HT-29 (cell line): ENCODE measurements at regions not wholly inside any gene's neighbourhood (a gene's known extent, or its start where the extent isn't known, plus 50 kb on each side); places are given as distances from the start of the nearest gene placed in this dataset.
A peak's percentile ranks its signal among the peaks of the same experiment; 100 is the strongest.

Experiments used
- DNase-seq: peaks from one replicate; pipeline ENCODE4 v3.0.0-alpha.2; 2015; ENCODE audit warnings: low spot score

- no peak for DNase-seq
Measured at GRCh38 chr5:60379907-60380306, 320.1 kb downstream of the DEPDC1B start.

- no peak for DNase-seq
Measured at GRCh38 chr5:60377826-60378225, 322.1 kb downstream of the DEPDC1B start.

- no peak for DNase-seq
Measured at GRCh38 chr5:60376860-60377259, 323.1 kb downstream of the DEPDC1B start.

GRCh38 chr5:60374409-60374808, 325.6 kb downstream of the DEPDC1B start:
- DNase-seq, result no peak

GRCh38 chr5:60372786-60373185, 327.2 kb downstream of the DEPDC1B start:
- no peak for DNase-seq

- DNase-seq, result no peak
Measured at GRCh38 chr5:60371065-60371464, 328.9 kb downstream of the DEPDC1B start.

GRCh38 chr5:60370508-60370907, 329.5 kb downstream of the DEPDC1B start:
- DNase-seq, result no peak

GRCh38 chr5:60369391-60369790, 330.6 kb downstream of the DEPDC1B start:
- no peak for DNase-seq

- no peak for DNase-seq
Measured at GRCh38 chr5:60368100-60368499, 331.9 kb downstream of the DEPDC1B start.

GRCh38 chr5:60366489-60366888, 333.5 kb downstream of the DEPDC1B start:
- DNase-seq, result no peak

- no peak for DNase-seq
Measured at GRCh38 chr5:60365001-60365400, 335.0 kb downstream of the DEPDC1B start.

- no peak for DNase-seq
Measured at GRCh38 chr5:60362158-60362557, 337.8 kb downstream of the DEPDC1B start.

- DNase-seq, result no peak
Measured at GRCh38 chr5:60360355-60360754, 339.6 kb downstream of the DEPDC1B start.

GRCh38 chr5:60357302-60357701, 342.7 kb downstream of the DEPDC1B start:
- DNase-seq, result no peak

- no peak for DNase-seq
Measured at GRCh38 chr5:60356745-60357144, 343.2 kb downstream of the DEPDC1B start.

GRCh38 chr5:60355181-60355580, 344.8 kb downstream of the DEPDC1B start:
- no peak for DNase-seq

- no peak for DNase-seq
Measured at GRCh38 chr5:60354311-60354710, 345.7 kb downstream of the DEPDC1B start.

GRCh38 chr5:60352992-60353599, 346.9 kb downstream of the DEPDC1B start:
- DNase-seq, result peak; percentile 3

GRCh38 chr5:60350794-60351193, 349.2 kb downstream of the DEPDC1B start:
- DNase-seq, result no peak

GRCh38 chr5:60349891-60350415, 350.0 kb downstream of the DEPDC1B start:
- no peak for DNase-seq

- no peak for DNase-seq
Measured at GRCh38 chr5:60346393-60346792, 353.6 kb downstream of the DEPDC1B start.

GRCh38 chr5:60343102-60343501, 356.9 kb downstream of the DEPDC1B start:
- DNase-seq, result no peak

- DNase-seq, result no peak
Measured at GRCh38 chr5:60340965-60341471, 358.9 kb downstream of the DEPDC1B start.

GRCh38 chr5:60340326-60340725, 359.6 kb downstream of the DEPDC1B start:
- DNase-seq, result no peak
